H9 (cell line): ENCODE measurements at regions not wholly inside any gene's neighbourhood (a gene's known extent, or its start where the extent isn't known, plus 50 kb on each side); places are given as distances from the start of the nearest gene placed in this dataset.

Source experiments
- DNase-seq: peaks from one replicate; pipeline ENCODE4 v3.0.0-alpha.2; 2017
- H2AFZ ChIP-seq: one replicate; pipeline ENCODE4 v1.6.1; 2013; ENCODE audit warnings: mild to moderate bottlenecking, low read length, control low read depth, moderate library complexity
- H2AK5ac ChIP-seq: 2 replicates; pipeline ENCODE4 v1.6.1; 2013; ENCODE audit warnings: low read length, control low read depth, mixed read lengths; ENCODE audit not compliant: insufficient read length
- H2BK120ac ChIP-seq: one replicate; pipeline ENCODE4 v1.6.1; 2013; ENCODE audit warnings: low read depth, mild to moderate bottlenecking, low read length, control low read depth, inconsistent platforms; ENCODE audit not compliant: poor library complexity, severe bottlenecking
- H2BK12ac ChIP-seq: 2 replicates; pipeline ENCODE4 v1.6.1; 2013; ENCODE audit warnings: low read length, control low read depth, mixed read lengths, low read depth; ENCODE audit not compliant: insufficient read length
- H2BK15ac ChIP-seq: 2 replicates; pipeline ENCODE4 v1.6.1; 2013; ENCODE audit warnings: low read depth, low read length, control low read depth
- H2BK20ac ChIP-seq: one replicate; pipeline ENCODE4 v1.6.1; 2013; ENCODE audit warnings: low read depth, mild to moderate bottlenecking, low read length, control low read depth, inconsistent platforms; ENCODE audit not compliant: poor library complexity, severe bottlenecking
- H2BK5ac ChIP-seq: 2 replicates; pipeline ENCODE4 v1.6.1; 2013; ENCODE audit warnings: low read length, control low read depth, mixed read lengths; ENCODE audit not compliant: insufficient read length
- H3K14ac ChIP-seq: 2 replicates; pipeline ENCODE4 v1.6.1; 2013; ENCODE audit warnings: low read length, control low read depth; ENCODE audit not compliant: insufficient read depth
- H3K18ac ChIP-seq: 2 replicates; pipeline ENCODE4 v1.6.1; 2013; ENCODE audit warnings: low read depth, mild to moderate bottlenecking, mixed read lengths, low read length, control low read depth; ENCODE audit not compliant: insufficient read length
- H3K23ac ChIP-seq: 2 replicates; pipeline ENCODE4 v1.6.1; 2013; ENCODE audit warnings: low read length, control low read depth, mixed read lengths, low read depth; ENCODE audit not compliant: insufficient read length
- H3K23me2 ChIP-seq: 2 replicates; pipeline ENCODE4 v1.6.1; 2013; ENCODE audit warnings: low read depth, mild to moderate bottlenecking, mixed read lengths, low read length, control low read depth; ENCODE audit not compliant: insufficient read length, poor library complexity, severe bottlenecking
- H3K27ac ChIP-seq: 2 replicates; pipeline ENCODE4 v1.5.1; 2013; ENCODE audit warnings: low read length, control low read depth, mixed read lengths, low read depth; ENCODE audit not compliant: insufficient read length
- H3K27me3 ChIP-seq: 2 replicates; pipeline ENCODE4 v1.6.1; 2013; ENCODE audit warnings: low read length, control low read depth, inconsistent platforms; ENCODE audit not compliant: insufficient read depth
- H3K4ac ChIP-seq: 2 replicates; pipeline ENCODE4 v1.6.1; 2013; ENCODE audit warnings: low read depth, mild to moderate bottlenecking, control low read depth, inconsistent platforms, low read length, moderate library complexity
- H3K4me1 ChIP-seq: 2 replicates; pipeline ENCODE4 v1.6.1; 2013; ENCODE audit warnings: low read length, control low read depth, inconsistent platforms; ENCODE audit not compliant: insufficient read depth
- H3K4me2 ChIP-seq: 2 replicates; pipeline ENCODE4 v1.6.1; 2013; ENCODE audit warnings: low read length, control low read depth, mixed read lengths; ENCODE audit not compliant: insufficient read length, insufficient read depth
- H3K56ac ChIP-seq: 2 replicates; pipeline ENCODE4 v1.6.1; 2013; ENCODE audit warnings: low read depth, mild to moderate bottlenecking, mixed read lengths, low read length, control low read depth; ENCODE audit not compliant: insufficient read length
- H3K79me1 ChIP-seq: 2 replicates; pipeline ENCODE4 v1.6.1; 2013; ENCODE audit warnings: low read depth, mild to moderate bottlenecking, moderate library complexity, low read length, control low read depth, inconsistent platforms; ENCODE audit not compliant: insufficient read depth, poor library complexity, severe bottlenecking
- H3K79me2 ChIP-seq: 2 replicates; pipeline ENCODE4 v1.6.1; 2013; ENCODE audit warnings: low read length, control low read depth, inconsistent platforms; ENCODE audit not compliant: insufficient read depth
- H3K9ac ChIP-seq: 2 replicates; pipeline ENCODE4 v1.6.1; 2013; ENCODE audit warnings: low read length, control low read depth, mixed read lengths; ENCODE audit not compliant: insufficient read length; ENCODE audit errors: extremely low read depth
- H3K9me3 ChIP-seq: one replicate; pipeline ENCODE4 v1.6.1; 2013; ENCODE audit warnings: low read depth, low read length, inconsistent platforms; ENCODE audit not compliant: control insufficient read depth
- H3T11ph ChIP-seq: one replicate; pipeline ENCODE4 v1.6.1; 2013; ENCODE audit warnings: mild to moderate bottlenecking, low read length, control low read depth, inconsistent platforms
- H4K20me1 ChIP-seq: one replicate; pipeline ENCODE4 v1.6.1; 2013; ENCODE audit not compliant: control insufficient read depth, insufficient read length, insufficient read depth
- H4K5ac ChIP-seq: 2 replicates; pipeline ENCODE4 v1.6.1; 2013; ENCODE audit warnings: low read depth, mild to moderate bottlenecking, mixed read lengths, low read length, control low read depth; ENCODE audit not compliant: insufficient read length
- H4K8ac ChIP-seq: replicated peaks from 2 replicates; pipeline ENCODE4 v1.6.1; 2013; ENCODE audit warnings: low read length, control low read depth, mixed read lengths, low read depth; ENCODE audit not compliant: insufficient read length
- H4K91ac ChIP-seq: 2 replicates; pipeline ENCODE4 v1.6.1; 2013; ENCODE audit warnings: low read depth, mild to moderate bottlenecking, moderate library complexity, mixed read lengths, low read length, control low read depth; ENCODE audit not compliant: insufficient read length
- H3K27ac Mint-ChIP-seq, 3 experiments: 2 replicates in 2 of 3; 3 replicates in 1 of 3; pipeline ENCODE4 v1.8.0; 2020 to 2021; ENCODE audit warnings: mixed read lengths in 3 of 3, mild to moderate bottlenecking in 1 of 3, moderate library complexity in 1 of 3
- H3K27me3 Mint-ChIP-seq: 2 replicates; pipeline ENCODE4 v1.8.0; 2021; ENCODE audit warnings: low read depth, mild to moderate bottlenecking, moderate library complexity, mixed read lengths
- H3K36me3 Mint-ChIP-seq, 3 experiments: 2 replicates in 2 of 3; 3 replicates in 1 of 3; pipeline ENCODE4 v1.8.0; 2020 to 2021; ENCODE audit warnings: low read depth in 3 of 3, mixed read lengths in 3 of 3; ENCODE audit not compliant: insufficient read depth in 1 of 3
- H3K4me1 Mint-ChIP-seq, 2 experiments: 2 replicates each; pipeline ENCODE4 v1.8.0; 2020; ENCODE audit warnings: mixed read lengths in 2 of 2
- H3K4me3 Mint-ChIP-seq, 2 experiments: 2 replicates in 1 of 2; 3 replicates in 1 of 2; pipeline ENCODE4 v1.8.0; 2020 to 2021; ENCODE audit warnings: mild to moderate bottlenecking in 2 of 2, mixed read lengths in 2 of 2, moderate library complexity in 1 of 2
- H3K9me3 Mint-ChIP-seq, 2 experiments: 2 replicates in 1 of 2; 3 replicates in 1 of 2; pipeline ENCODE4 v1.8.0; 2020; ENCODE audit warnings: mild to moderate bottlenecking in 2 of 2, mixed read lengths in 2 of 2, moderate library complexity in 1 of 2
- WGBS: extraction: QIAGEN DNeasy Blood & Tissue Kit; methylation state at CpG from one replicate; pipeline ENCODE4 v1.1.7; 2013; ENCODE audit warnings: missing lambda C conversion rate, low lambda C conversion rate, mixed read lengths; ENCODE audit not compliant: insufficient read length; ENCODE audit errors: extremely low coverage; 5-methylcytosine and 5-hydroxymethylcytosine counted together
- TF ChIP-seq, protein P1 (sequence below): fragments of 200-600 bp; sonication (generic); conservative IDR thresholded peaks from 3 replicates; pipeline ENCODE4 v1.8.0; 2021; ENCODE audit warnings: antibody characterized with exemption, mild to moderate bottlenecking

GRCh38 chr6:67300430-67301040 is 1334.5 kb upstream of the ADGRB3 start:
- Histone ChIP-seq H2BK15ac (no peak overlapping the region), H3K27ac (no peak overlapping the region), H3K18ac (no peak overlapping the region), H3K79me2 (no peaks in the 10 kb centered on the region), H4K5ac (no peak overlapping the region), H3K23me2 (no peaks in the 10 kb centered on the region), H3K23ac (no peak overlapping the region), H3T11ph (no peak overlapping the region), H2BK12ac (no peak overlapping the region), H4K20me1 (no peaks in the 10 kb centered on the region), H3K27me3 (no peaks in the 10 kb centered on the region), H3K14ac (no peak overlapping the region), H2BK120ac (no peak overlapping the region), H3K79me1 (no peaks in the 10 kb centered on the region), H2BK20ac (no peak overlapping the region), H2AK5ac (no peak overlapping the region), H3K4ac (no peak overlapping the region), H3K9ac (no peak overlapping the region), H3K4me2 (no peak overlapping the region), H2AFZ (no peak overlapping the region), H3K9me3 (no peaks in the 10 kb centered on the region), H2BK5ac (no peak overlapping the region), H4K8ac (no peak overlapping the region), H4K91ac (no peak overlapping the region), H3K56ac (no peak overlapping the region), H3K4me1 (no peaks in the 10 kb centered on the region)
- Mint-ChIP-seq H3K27me3 (no peaks in the 10 kb centered on the region; the same call in none of the 2 replicates), H3K4me3 (no peak overlapping the region), H3K9me3 (peaks cover 0 to 18% of the 10 kb centered on the region in 2 experiments; a peak in 4 of 5 replicates), H3K4me1 (no peaks in the 10 kb centered on the region), H3K27ac (no peak overlapping the region; a peak in 1 of 7 replicates), H3K36me3 (no peaks in the 10 kb centered on the region; a peak in 2 of 7 replicates)
- TF ChIP-seq, protein P1, sequence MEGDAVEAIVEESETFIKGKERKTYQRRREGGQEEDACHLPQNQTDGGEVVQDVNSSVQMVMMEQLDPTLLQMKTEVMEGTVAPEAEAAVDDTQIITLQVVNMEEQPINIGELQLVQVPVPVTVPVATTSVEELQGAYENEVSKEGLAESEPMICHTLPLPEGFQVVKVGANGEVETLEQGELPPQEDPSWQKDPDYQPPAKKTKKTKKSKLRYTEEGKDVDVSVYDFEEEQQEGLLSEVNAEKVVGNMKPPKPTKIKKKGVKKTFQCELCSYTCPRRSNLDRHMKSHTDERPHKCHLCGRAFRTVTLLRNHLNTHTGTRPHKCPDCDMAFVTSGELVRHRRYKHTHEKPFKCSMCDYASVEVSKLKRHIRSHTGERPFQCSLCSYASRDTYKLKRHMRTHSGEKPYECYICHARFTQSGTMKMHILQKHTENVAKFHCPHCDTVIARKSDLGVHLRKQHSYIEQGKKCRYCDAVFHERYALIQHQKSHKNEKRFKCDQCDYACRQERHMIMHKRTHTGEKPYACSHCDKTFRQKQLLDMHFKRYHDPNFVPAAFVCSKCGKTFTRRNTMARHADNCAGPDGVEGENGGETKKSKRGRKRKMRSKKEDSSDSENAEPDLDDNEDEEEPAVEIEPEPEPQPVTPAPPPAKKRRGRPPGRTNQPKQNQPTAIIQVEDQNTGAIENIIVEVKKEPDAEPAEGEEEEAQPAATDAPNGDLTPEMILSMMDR: no peak
- DNase-seq: no peak
- WGBS: no CpG with 5 or more reads among the region's 12 CpGs
